ENCODE measurements at regions not wholly inside any gene's neighbourhood (a gene's known extent, or its start where the extent isn't known, plus 50 kb on each side); places are given as distances from the start of the nearest gene placed in this dataset.

DNA sequence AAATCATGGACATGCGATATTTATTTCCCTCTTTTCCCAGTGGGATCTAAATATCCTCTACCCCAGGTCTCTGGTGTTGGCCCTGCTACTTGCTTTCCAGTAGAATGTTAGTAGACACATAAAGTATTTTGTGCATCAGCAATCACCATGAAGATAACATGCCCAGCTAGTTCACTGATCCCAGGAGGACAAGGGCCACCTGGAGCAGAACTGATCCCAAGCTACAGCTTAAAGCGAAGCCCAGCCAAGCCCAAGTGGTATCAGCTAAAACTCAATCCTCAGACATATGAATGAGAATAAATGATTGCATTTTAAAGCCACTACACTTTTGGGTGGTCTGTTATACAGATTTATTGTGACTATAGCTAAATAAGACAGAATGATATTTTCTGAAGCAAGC lies 516.2 kb downstream of the INSC start:
- TF ChIP-seq POLR2A (IDR thresholded peaks at IDR 0.05) (no peak), CTCF (IDR thresholded peaks at IDR 0.05) (no peak)
